ENCODE measurements at regions not wholly inside any gene's neighbourhood (a gene's known extent, or its start where the extent isn't known, plus 50 kb on each side); places are given as distances from the start of the nearest gene placed in this dataset.

GRCh38 chr1:93744299-93744988 is 62.8 kb upstream of the BCAR3 start:
- no peak for DNase-seq

- DNase-seq = no peak
Measured at GRCh38 chr1:93743465-93743864, 61.8 kb upstream of the BCAR3 start.

GRCh38 chr1:93740601-93741031 is 59.0 kb upstream of the BCAR3 start:
- DNase-seq = no peak

DNA sequence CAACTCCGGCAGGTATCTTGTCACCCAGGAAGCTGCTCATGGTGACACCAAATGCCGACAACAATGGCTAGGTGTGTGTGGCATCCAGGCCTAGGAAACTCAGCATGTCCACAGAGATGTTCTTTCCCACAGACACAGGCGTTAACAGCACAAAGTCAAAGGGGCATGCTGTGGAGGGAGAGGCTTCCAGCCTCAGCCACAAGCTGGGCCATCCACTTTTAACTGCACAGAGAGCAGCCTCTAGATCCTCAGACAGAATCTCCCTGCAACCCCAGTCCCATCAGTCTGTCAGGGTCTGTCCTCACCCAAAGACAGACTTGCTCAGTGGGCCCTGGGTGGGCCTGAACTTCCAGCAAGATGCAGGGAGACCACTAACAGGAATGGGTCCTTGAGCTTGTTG is 58.5 kb upstream of the BCAR3 start:
- no peak for DNase-seq

GRCh38 chr1:93739472-93739871 is 57.8 kb upstream of the BCAR3 start:
- no peak for DNase-seq

DNA sequence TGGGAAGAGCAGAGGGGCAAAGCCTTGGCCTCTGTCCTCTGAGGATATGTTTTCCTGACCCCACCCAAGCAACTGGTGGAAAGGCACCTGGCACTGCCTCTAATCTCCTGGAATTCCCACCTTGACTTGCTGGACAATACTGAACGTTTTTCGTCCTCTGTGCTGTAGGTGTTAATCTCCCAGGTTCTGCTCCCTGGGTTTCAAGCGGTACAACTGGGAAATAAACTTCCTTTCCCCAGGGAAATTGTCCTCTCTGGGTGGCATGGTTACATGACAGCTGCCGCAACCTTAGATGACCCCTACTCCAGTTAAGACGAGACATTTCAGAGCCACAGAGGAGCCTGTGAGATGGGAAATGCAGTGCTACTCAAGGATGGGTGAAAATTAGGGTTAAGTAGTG is 57.3 kb upstream of the BCAR3 start:
- DNase-seq = no peak

DNA sequence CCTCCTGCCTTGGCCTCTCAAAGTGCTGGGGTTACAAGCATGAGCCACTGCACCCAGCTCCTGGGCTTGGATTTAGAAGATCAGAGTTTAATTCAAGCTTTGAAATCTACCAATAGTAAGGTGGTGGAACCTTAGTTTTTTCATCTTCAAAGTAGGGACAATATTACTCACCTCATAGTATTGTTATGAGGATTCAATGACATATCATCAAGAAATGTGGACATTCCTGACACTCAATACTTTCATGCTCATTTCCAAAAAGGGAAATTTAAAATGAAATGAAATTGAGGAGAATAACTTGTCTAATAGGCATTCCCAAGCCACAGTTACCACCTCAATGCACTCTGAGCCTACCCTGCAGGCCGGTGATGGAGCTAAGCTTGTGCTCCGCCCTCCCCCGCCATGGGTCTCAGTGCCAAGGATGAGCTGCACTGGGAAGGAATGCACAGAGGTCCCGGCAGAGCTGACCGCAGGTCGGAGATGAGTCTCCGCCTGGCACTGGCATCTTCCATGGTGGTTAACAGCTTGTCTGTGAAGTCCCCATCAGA is 56.5 kb upstream of the BCAR3 start:
- no peak for DNase-seq

DNA sequence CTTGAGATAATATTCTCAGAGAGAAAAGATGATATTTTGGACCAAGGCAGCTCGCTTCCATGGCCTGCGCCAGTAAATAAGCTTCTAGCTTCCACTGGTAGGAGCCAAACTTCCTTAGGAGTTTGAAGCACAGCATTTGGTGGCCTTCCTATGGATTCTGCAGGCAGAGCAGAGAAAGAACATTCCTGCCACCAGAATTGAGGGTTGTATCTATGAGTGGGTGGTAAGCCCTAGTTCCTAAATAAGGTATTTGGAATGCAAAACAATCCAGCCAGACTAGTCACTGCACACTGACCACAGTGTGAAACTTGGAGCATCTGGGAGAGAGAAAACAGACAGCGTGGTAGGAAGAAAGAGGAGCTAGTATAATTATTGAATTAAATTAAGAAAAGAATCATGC is 54.1 kb upstream of the BCAR3 start:
- no peak for DNase-seq

DNA sequence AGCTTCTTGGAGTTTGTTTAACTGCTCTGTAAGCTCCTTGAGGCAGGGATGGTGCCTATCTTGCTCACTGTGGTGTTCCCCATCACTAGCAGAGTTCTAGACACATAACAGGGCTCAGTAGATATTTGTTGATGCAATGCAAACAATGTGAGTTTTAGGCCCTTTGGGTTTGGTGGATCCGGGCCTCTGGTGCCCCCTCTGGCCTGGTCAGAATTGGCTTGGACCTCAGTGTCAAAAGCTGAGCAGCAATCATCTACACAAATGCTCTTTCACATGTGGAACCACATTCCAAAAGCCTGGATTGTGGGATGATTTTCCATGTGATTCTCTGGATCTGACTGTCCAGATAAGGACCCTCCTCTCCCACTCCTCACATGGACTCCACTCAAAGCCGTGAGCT is 53.4 kb upstream of the BCAR3 start:
- DNase-seq = no peak

DNA sequence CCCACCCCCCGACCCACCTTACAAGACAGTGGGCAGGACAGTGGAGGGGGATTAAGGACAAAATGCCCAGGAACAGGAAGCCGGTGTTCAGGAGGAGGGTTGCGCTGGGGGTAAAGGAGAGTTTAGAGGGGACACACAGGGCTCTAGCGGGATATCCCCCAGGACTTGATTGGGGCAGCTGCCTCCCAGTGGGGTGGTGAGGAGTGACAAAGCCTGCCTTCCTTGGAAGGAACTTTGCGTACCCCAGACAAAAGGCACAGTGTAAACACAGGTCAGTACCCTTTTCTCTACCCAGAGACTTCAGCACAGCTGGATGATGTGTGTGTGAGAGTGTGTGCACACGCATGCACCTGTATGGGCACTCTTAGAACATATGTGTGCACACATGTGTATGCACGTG is 51.7 kb upstream of the BCAR3 start:
- no peak for DNase-seq

DNA sequence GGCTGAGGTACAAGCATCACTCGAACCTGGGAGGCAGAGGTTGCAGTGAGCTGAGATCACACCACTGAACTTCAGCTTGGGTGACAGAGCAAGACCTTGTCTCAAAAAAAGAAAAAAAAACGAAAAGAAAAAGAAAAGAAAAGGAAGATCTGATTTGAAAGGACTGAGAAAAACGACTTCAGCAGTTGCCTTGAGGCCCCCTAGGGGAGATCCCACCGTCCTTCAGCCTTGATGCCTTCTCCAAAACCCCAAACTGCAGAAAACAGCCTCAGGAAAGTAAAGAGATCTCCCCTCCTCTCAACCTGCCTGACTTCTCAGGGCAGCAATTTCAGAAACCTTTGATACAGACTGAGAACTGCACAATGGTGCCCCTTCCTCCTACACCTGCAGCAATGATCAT is 50.9 kb upstream of the BCAR3 start:
- no peak for DNase-seq

Measured in CD4-positive, alpha-beta T cell treated with Interferon alpha-2 for 1 hour (primary cell).